Hepatocyte (in vitro differentiated cells): ENCODE measurements at regions not wholly inside any gene's neighbourhood (a gene's known extent, or its start where the extent isn't known, plus 50 kb on each side); places are given as distances from the start of the nearest gene placed in this dataset.

ENCODE experiments used
- DNase-seq: peaks from one replicate; pipeline ENCODE4 v3.0.0-alpha.2; 2016; ENCODE audit warnings: low spot score
- H2AFZ ChIP-seq: fragments of 200-600 bp; sonication (generic); 2 replicates; pipeline ENCODE4 v1.6.0; 2016; ENCODE audit warnings: antibody characterized with exemption, mild to moderate bottlenecking
- H3K27ac ChIP-seq: fragments of 200-600 bp; sonication (generic); 2 replicates; pipeline ENCODE4 v1.5.1; 2016; ENCODE audit warnings: mild to moderate bottlenecking
- H3K27me3 ChIP-seq: fragments of 200-600 bp; sonication (generic); 2 replicates; pipeline ENCODE4 v1.6.1; 2016
- H3K36me3 ChIP-seq: fragments of 200-600 bp; sonication (generic); replicated peaks from 2 replicates; pipeline ENCODE4 v1.5.1; 2016; ENCODE audit warnings: low read depth; ENCODE audit not compliant: insufficient read depth
- H3K4me1 ChIP-seq: fragments of 200-600 bp; sonication (generic); 2 replicates; pipeline ENCODE4 v1.5.1; 2016; ENCODE audit warnings: mild to moderate bottlenecking, moderate library complexity; ENCODE audit not compliant: insufficient read depth
- H3K4me2 ChIP-seq: fragments of 200-600 bp; sonication (generic); 2 replicates; pipeline ENCODE4 v1.6.0; 2016
- H3K4me3 ChIP-seq: fragments of 200-600 bp; sonication (generic); 2 replicates; pipeline ENCODE4 v1.5.1; 2016; ENCODE audit warnings: mild to moderate bottlenecking
- H3K79me2 ChIP-seq: fragments of 200-600 bp; sonication (generic); 2 replicates; pipeline ENCODE4 v1.6.0; 2017; ENCODE audit warnings: mild to moderate bottlenecking
- H3K9me2 ChIP-seq: fragments of 200-600 bp; sonication (generic); replicated peaks from 2 replicates; pipeline ENCODE4 v1.6.0; 2017; ENCODE audit warnings: mild to moderate bottlenecking; ENCODE audit not compliant: insufficient read depth
- H3K9me3 ChIP-seq: fragments of 200-600 bp; sonication (generic); 2 replicates; pipeline ENCODE4 v1.5.1; 2016; ENCODE audit warnings: low read depth, mild to moderate bottlenecking
- H4K20me1 ChIP-seq: fragments of 200-600 bp; sonication (generic); 2 replicates; pipeline ENCODE4 v1.6.0; 2016; ENCODE audit warnings: mild to moderate bottlenecking; ENCODE audit not compliant: insufficient read depth, poor library complexity, severe bottlenecking
- CTCF ChIP-seq: fragments of 200-600 bp; sonication (generic); IDR thresholded peaks from 2 replicates; pipeline ENCODE4 v1.5.1; 2016; ENCODE audit warnings: antibody characterized with exemption, mild to moderate bottlenecking; ENCODE audit not compliant: poor library complexity
- EZH2 ChIP-seq: fragments of 200-600 bp; sonication (generic); IDR thresholded peaks from 2 replicates; pipeline ENCODE4 v1.6.1; 2016; ENCODE audit warnings: antibody characterized with exemption, mild to moderate bottlenecking, borderline replicate concordance
- EZH2phosphoT487 ChIP-seq: fragments of 200-600 bp; sonication (generic); IDR thresholded peaks from one replicate; pipeline ENCODE4 v1.6.1; 2018; ENCODE audit warnings: antibody characterized with exemption, mild to moderate bottlenecking, low read depth, moderate library complexity; ENCODE audit not compliant: unreplicated experiment, severe bottlenecking
- WGBS: methylation state at CpG from one replicate; pipeline ENCODE4 v1.1.6; 2016; ENCODE audit warnings: low lambda C conversion rate; ENCODE audit errors: missing lambda C conversion rate; 5-methylcytosine and 5-hydroxymethylcytosine counted together

GRCh38 chr13:69485991-69486592 is 621.5 kb upstream of the ATXN8OS start:
- H3K4me2 ChIP-seq, result no peak overlapping the region
- no peaks in the 10 kb centered on the region for H3K27me3 ChIP-seq
- H3K9me3 ChIP-seq, result no peaks in the 10 kb centered on the region
- no peak for DNase-seq
- no peaks in the 10 kb centered on the region for H4K20me1 ChIP-seq
- TF ChIP-seq EZH2phosphoT487, result no peak
- TF ChIP-seq CTCF, result no peak
- TF ChIP-seq EZH2, result no peak
- H2AFZ ChIP-seq, result no peak overlapping the region
- no peaks in the 10 kb centered on the region for H3K36me3 ChIP-seq
- H3K27ac ChIP-seq, result no peak overlapping the region
- H3K79me2 ChIP-seq, result no peaks in the 10 kb centered on the region
- H3K4me1 ChIP-seq, result no peaks in the 10 kb centered on the region
- H3K4me3 ChIP-seq, result no peak overlapping the region
- H3K9me2 ChIP-seq, result no peaks in the 10 kb centered on the region
- 66% methylated on average over 4 of the region's 4 CpGs for WGBS

DNA sequence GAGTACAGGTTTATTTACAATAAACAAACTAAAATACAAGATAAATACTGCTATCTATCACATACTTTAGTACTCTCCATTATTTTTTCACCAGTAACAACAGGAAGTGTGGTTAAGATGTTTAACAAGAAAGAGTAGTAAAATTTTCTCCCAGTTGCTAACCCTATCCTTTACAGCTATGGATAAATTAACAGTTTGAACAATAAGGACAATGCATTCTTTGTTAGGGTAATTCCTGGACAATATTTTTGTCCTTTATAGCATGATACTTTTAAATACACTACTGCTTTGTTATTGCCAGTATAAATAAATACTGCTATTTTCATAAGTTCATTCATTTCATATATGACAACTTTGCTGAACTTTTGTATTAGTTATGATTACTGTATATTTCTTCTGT is 630.2 kb upstream of the ATXN8OS start:
- H3K4me1 ChIP-seq, result no peaks in the 10 kb centered on the region
- no peaks in the 10 kb centered on the region for H3K79me2 ChIP-seq
- no peaks in the 10 kb centered on the region for H3K36me3 ChIP-seq
- H3K4me3 ChIP-seq, result no peak overlapping the region
- no peak overlapping the region for H2AFZ ChIP-seq
- no peak overlapping the region for H3K4me2 ChIP-seq
- no peak for TF ChIP-seq EZH2phosphoT487
- no peak for TF ChIP-seq EZH2
- no peak for TF ChIP-seq CTCF
- H4K20me1 ChIP-seq, result no peaks in the 10 kb centered on the region
- H3K27me3 ChIP-seq, result no peaks in the 10 kb centered on the region
- H3K9me3 ChIP-seq, result no peaks in the 10 kb centered on the region
- DNase-seq, result no peak
- H3K27ac ChIP-seq, result no peak overlapping the region
- H3K9me2 ChIP-seq, result no peaks in the 10 kb centered on the region

DNA sequence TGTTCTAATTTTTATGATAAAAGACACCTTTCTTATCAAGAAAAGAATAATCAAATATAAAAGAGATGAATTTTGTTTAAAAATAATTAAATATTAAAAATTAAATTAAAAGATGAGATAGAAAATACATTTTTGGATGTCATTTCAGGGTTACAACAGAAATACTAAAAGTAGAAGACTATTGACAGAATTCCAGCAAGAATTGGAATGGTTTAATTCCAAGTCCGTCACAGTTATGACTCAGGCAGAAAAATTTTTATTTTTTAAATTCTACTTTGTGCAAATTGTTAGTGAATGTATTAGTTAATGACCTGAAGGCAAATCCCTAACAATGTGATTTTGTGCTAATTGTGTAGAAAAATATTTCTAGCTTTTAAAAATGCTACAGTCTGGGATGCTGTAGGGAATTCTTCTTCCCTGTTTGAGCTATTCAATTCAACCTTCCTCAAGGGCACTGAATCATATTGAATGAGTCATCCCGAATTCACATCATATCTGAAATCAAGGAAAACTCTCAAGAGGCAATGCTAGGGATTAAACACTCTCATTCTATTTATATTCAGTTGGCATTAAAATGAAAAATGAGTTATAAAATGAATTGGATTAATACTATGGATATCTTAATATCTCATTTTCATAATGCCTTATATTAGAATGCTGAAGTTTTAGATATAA is 633.5 kb upstream of the ATXN8OS start:
- no peak overlapping the region for H2AFZ ChIP-seq
- no peak overlapping the region for H3K4me2 ChIP-seq
- 87% methylated on average over 2 of the region's 2 CpGs for WGBS
- H3K4me3 ChIP-seq, result no peak overlapping the region
- no peak for DNase-seq
- TF ChIP-seq CTCF (no peak), EZH2 (no peak), EZH2phosphoT487 (no peak)
- H4K20me1 ChIP-seq, result no peaks in the 10 kb centered on the region
- H3K9me3 ChIP-seq, result no peaks in the 10 kb centered on the region
- no peaks in the 10 kb centered on the region for H3K27me3 ChIP-seq
- no peaks in the 10 kb centered on the region for H3K4me1 ChIP-seq
- no peaks in the 10 kb centered on the region for H3K36me3 ChIP-seq
- H3K27ac ChIP-seq, result no peak overlapping the region
- H3K79me2 ChIP-seq, result no peaks in the 10 kb centered on the region
- H3K9me2 ChIP-seq, result no peaks in the 10 kb centered on the region
